Sigmoid colon (tissue), 4 donors: ENCODE measurements at regions not wholly inside any gene's neighbourhood (a gene's known extent, or its start where the extent isn't known, plus 50 kb on each side); places are given as distances from the start of the nearest gene placed in this dataset.

Source experiments
- CTCF ChIP-seq, 4 experiments: fragments of 450-650 bp in 3 of 4; fragments of 200-600 bp in 1 of 4; IDR thresholded peaks; one replicate each; pipeline ENCODE4 v1.5.1; 2016 to 2019; ENCODE audit warnings: antibody characterized with exemption in 4 of 4, mild to moderate bottlenecking in 3 of 4, moderate library complexity in 2 of 4
- POLR2AphosphoS5 ChIP-seq, 4 donors: sonication (generic); formaldehyde crosslinking; IDR thresholded peaks; one replicate each; pipeline ENCODE4 v1.6.1; 2017; ENCODE audit warnings: antibody characterized with exemption in 4 of 4

GRCh38 chr10:71038091-71038633, 149.8 kb upstream of the PCBD1 start:
- no peak for TF ChIP-seq CTCF (IDR thresholded peaks at IDR 0.05)
- no peak for TF ChIP-seq POLR2AphosphoS5 (IDR thresholded peaks at IDR 0.05)
